NCI-H460 (cell line): ENCODE measurements at regions not wholly inside any gene's neighbourhood (a gene's known extent, or its start where the extent isn't known, plus 50 kb on each side); places are given as distances from the start of the nearest gene placed in this dataset.
"Not testable (repeated sequence)": the region's sequence is repeated elsewhere in the genome, so short reads cannot be mapped to it uniquely, and the experiment has no call there.

Source experiments
- DNase-seq: peaks from one replicate; pipeline ENCODE4 v3.0.0-alpha.2; 2016; ENCODE audit warnings: low read depth; ENCODE audit errors: extremely low read depth

DNA sequence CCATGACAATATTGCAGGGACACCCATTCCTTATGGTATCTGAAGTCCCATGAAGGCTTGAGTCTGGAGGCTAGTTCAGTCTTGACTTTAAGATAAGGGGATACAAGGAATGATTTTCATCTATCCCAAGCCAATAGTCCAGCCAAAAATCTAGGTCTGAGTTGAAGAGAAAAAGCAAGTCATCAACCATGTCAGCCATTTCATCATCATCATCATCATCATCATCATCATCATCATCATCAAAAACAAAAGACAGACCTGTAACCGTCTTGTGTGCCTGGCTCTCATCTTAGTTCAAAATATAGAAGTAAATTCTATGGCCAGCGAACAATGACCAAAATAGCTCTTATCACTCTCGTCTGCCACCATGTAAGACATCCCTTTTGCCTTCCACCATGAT is 59.5 kb upstream of the FAM90A26 start:
- DNase-seq, result not testable (repeated sequence)

DNA sequence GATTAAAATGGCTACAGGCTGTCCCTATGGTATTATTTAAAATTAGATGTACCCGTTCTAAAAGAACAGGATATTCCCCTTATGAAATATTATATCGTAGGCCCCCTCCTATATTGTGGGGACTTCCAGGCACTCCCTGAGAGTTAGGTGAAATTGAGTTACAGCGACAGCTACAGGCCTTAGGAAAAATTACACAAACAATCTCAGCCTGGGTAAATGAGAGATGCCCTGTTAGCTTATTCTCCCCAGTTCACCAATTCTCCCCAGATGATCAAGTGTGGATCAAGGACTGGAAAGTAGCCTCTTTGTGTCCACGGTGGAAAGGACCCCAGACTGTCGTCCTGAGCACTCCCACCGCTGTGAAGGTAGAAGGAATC is 67.1 kb upstream of the FAM90A26 start:
- DNase-seq, result not testable (repeated sequence)

DNA sequence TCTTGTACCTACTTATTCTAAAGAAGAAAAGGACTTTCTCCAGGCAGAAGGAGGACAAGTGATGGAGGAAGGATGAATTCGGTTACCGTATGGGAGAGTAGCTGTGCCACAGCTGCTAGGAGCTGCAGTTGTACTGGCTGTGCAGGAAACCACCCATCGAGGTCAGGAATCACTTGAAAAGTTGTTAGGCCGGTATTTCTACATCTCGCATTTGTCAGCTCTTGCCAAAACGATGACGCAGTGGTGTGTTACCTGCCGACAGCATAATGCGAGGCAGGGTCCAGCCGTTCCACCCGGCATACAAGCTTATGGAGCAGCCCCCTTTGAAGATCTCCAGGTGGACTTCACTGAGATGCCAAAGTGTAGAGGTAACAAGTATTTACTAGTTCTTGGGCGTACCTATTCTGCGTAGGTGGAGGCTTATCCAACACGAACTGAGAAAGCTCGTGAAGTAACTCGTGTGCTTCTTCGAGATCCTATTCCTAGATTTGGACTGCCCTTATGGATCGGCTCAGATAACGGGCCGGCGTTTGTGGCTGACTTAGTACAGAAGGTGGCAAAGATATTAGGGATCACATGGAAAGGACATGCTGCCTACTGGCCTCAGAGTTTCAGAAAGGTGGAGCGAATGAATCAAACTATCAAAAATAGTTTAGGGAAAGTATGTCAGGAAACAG is 67.6 kb upstream of the FAM90A26 start:
- DNase-seq, result not testable (repeated sequence)

DNA sequence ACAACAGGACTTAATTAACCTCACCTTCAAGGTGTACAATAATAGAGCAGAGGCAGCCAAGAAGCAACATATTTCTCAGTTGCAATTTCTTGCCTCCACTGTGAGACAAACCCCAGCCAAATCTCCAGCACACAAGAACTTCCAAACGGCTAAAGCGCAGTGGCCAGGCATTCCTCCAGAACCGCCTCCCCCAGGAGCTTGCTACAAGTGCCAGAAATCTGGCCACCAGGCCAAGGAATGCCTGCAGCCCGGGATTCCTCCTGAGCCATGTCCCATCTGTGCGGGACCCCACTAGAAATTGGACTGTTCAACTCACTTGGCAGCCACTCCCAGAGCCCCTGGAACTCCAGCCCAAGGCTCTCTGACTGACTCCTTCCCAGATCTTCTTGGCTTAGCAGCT is 73.9 kb upstream of the FAM90A26 start:
- not testable (repeated sequence) for DNase-seq

DNA sequence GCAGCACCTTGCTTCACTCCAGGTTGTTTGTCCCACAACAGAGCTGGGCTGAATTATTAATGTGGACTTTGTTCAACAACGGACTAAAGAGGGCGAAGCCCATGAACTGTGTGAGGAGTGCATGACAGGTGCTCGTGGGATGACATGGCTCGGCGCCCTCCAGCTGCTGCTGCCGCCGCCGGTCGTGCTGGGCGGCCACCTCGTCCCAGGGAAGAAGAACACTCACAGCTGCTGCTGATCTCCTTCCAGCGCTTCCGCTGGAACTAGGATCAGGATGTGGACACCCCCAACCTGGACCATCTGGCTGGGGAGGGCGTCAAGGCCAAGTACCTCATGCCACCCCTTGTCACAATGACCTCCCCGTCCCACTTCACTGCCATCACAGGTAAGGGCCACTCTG is 91.4 kb upstream of the FAM90A26 start:
- DNase-seq, result not testable (repeated sequence)

DNA sequence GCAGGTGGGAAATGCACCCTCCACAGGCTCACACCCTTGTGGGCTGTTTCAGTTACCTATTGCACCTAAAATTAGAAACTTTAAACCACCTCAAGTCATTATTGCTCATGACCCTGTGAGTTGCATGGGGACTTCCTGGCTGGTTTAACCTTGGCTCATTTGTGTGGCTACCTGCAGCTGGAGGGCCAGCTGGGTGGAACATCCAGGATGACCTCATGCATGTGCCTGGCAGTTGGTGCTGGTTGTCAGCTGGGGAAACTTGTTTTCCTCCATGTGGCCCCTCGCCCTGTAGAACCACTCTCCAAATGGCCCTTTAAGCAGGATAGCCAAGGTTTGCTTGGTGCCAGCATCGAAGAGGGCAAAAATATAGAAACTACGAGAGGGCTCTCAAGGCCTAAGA is 93.2 kb upstream of the FAM90A26 start:
- DNase-seq, result not testable (repeated sequence)

DNA sequence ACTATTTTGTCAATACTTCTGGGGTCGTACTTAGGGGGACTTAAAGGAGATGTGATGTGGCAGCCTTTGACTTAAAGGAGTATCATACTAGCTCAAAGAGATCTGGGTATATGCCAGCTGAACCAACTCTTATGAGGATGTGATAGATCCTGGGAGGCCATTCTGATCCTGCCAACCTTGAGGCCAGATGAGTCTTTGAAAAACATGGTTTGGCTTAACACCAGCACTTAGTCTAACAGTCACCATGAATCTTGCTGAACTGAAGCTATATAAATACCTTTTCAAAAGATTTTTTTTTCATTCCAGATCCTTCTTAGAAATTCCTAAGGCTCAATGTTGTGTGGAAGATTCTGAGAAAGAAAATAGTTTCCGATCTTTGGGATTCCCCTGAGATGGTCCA is 93.7 kb upstream of the FAM90A26 start:
- not testable (repeated sequence) for DNase-seq

DNA sequence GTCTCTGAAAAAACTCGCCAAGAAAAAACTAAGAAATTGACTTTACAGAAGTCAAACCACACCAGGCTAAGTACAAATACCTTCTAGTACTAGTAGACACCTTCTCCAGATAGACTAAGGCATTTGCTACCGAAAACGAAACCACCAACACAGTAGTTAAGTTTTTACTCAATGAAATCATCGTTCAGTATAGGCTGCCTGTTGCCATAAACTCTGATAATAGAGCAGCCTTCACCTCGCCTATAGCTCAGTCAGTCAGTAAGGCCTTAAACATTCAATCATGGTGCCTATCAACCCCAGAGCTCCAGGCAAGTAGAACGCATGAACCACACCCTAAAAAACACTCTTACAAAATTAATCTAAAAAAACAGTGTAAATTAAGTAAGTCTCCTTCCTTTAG is 96.8 kb upstream of the FAM90A26 start:
- DNase-seq, result not testable (repeated sequence)

DNA sequence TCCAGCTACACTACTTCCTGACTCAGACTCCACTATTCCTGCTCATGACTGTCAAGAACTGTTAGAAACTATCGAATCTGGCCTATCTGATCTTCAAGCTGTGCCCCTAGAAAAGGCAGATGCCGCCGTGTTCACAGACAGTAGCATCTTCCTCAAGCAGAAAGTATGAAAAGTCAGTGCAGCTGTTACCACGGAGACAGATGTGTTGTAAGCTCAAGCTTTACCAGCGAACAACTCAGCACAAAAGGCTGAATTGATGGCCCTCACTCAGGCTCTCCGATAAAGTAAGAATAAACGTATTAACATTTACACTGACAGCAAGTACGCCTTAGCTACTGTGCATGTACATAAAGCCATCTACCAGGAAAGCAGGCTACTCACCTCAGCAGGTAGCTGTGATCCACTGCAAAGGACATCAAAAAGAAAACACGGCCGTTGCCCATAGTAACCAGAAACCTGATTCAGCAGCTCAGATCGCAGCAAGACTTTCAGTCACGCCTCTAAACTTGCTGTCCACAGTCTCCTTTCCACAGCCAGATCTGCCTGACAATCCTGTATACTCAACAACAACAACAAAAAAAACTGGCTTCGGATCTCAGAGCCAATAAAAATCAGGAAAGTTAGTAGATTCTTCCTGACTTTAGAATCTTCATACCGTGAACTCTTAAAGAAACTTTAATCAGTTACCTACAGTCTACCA is 97.5 kb upstream of the FAM90A26 start:
- not testable (repeated sequence) for DNase-seq

DNA sequence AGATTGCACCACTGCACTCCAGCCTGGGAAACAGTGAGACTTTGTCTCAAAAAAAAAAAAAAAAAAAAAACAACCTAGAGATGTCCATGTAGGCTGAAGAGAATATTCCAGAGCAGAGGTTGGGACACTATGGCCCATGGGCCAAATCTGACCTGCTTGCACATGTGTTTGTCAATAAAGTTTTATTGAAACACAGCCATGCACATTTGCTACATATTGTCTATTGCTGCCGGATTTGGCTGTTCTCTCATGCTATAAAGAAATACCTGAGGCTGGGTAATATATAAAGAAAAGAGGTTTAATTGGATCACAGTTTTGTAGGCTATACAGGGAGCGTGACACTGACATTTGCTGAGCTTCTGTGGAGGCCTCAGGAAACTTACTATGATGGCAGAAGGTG is 102.3 kb upstream of the FAM90A26 start:
- not testable (repeated sequence) for DNase-seq

DNA sequence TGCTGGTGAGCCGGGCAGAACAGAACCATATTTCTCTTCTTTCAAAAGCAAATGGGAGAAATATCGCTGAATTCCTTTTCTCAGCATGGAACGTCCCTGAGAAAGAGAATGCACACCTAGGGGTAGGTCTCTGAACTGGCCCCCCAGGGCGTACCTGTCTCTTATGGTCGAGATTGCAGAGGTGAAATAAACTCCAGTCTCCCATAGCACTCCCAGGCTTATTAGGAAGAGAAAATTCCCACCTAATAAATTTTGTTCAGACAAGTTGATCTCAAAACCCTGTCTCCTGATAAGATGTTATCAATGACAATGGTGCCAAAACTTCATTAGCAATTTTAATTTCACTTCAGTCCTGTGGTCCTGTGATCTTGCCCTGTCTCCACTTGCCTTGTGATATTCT is 106.6 kb upstream of the FAM90A26 start:
- DNase-seq, result not testable (repeated sequence)

DNA sequence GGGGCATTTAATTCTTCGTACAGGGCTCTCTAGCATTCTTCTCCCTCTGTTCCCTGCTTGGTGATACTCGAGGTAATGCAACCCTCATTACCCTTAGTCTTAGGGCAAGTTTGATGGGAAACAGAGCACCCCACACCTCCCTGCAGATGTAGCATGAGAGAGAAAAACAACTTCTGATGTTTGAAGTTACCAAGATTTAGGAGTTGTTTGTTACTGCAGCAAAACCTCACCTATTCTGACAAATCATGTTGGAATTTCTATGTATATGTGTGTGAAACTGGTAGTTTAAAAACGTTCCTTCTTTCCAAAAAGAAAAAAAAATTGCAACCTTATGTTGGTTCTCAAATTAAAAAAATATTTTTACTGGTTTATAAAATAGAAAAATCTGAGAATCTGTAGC is 145.3 kb upstream of the FAM90A26 start:
- not testable (repeated sequence) for DNase-seq

DNA sequence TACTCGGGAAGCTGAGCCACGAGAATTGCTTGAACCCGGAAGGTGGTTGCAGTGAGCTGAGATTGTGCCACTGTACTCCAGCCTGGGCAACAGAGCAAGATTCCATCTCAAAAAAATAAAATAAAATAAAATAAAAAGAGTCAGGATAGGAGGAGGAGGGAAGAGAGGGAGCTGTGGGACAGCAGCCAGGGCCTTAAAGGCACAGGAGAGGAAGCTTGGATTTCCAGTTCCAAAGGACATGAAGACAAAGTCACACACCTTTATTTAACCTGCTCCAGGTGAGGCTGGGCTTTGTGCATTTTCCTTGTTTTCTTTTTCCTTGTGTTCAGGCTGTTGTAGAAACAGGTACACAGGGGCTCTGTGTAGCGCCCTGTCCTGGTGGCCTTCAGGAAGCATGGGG is 138.2 kb upstream of the HMX1 start:
- not testable (repeated sequence) for DNase-seq

DNA sequence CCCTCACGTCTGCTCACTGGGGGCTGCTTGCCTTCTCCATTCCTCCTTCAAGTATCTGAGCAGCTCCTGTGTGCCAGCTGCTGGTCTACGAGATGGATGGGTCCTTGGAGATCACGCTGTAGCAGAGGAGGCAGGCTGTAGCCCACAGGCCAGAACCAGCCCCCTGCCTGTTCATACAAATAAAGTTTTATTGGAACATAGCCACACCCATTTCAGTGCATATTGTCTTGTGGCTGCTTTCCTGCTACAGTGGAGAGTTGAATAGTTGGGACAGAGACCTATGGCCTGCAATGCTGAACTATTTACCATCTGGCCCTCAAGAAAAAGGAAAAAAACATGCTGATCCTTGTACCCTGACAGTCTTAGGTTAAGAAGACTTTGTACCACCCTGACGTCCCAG is 136.8 kb upstream of the HMX1 start:
- not testable (repeated sequence) for DNase-seq

DNA sequence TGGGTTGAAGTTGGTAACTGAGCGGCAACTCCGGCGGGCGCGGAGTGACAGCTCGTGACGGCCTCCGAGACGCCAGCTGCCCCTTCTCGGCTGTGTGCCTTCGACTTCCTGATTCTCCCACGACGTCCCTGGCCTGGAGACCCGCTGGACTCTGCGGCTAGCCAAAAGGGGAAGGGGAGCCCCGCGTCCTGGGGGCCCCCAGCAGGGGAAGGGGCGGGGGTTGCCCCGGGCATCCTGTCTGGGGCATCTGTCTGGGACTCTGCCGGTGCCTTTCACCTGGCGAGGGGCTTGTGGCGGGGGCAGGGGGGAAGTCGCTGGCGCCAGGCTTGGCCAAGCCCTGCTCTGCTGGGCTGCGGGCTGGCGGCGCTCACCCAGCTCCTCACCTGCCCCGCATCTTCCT is 129.5 kb upstream of the HMX1 start:
- not testable (repeated sequence) for DNase-seq

DNA sequence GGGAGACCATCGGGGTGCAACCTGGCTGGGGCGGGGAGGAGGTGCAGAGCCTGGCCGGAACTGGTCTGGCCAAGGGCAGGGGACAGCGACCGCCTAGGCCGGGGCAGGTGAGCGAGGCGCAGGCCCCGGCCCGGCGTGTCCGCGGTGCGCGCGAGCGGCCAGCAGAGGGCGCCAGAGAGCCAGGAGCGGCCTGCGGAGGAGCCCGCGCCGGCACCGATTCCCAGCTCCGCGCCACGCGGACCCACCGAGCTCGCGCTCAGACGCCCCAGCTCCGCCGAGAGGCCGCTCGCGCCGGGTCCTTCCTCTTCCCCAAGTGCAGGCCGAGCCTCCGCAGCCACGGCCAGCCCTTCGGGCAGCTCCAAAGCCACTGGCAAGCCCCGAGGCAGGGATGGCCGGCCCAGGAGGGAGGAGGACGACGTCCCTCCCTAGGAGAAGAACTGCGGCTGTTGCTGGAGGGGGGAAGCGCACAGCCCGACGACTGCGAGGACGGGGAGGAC is 128.9 kb upstream of the HMX1 start:
- peak; percentile 9 for DNase-seq

DNA sequence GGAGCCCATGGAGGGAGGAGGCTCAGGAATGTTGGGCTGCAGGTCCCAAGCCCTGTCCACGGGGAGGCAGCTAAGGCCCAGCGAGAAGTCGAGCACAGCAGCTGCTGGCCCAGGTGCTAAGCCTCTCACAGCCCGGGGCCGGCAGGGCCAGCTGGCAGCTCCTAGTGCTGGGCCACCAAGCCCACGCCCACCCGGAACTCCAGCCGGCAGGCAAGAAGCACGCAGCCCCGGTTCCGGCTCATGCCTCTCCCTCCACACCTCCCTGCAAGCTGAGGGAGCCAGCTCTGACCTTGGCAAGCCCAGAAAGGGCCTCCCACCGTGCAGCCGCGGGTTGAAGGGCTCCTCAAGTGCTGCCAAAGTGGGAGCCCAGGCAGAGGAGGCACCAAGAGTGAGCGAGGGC is 121.3 kb upstream of the HMX1 start:
- DNase-seq, result not testable (repeated sequence)

DNA sequence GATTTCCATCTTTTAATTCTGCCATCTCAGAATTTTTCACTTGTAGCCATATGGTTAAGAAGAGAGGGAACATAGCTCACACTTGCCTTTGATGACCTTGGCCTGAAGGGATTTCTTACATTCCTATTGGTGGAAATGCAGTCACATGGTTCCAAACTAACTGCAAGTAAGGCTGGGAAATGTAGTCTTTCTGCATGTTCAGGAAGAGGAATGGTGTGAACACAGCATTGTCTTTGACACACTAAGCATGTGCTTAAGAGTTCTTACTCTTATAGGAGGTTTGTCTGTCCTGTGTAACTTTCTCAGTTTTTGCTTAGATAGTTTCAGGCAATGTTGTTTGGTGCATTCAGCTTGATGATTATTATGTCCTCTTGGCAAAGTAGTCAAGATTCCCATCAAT is 119.8 kb upstream of the HMX1 start:
- DNase-seq, result not testable (repeated sequence)

DNA sequence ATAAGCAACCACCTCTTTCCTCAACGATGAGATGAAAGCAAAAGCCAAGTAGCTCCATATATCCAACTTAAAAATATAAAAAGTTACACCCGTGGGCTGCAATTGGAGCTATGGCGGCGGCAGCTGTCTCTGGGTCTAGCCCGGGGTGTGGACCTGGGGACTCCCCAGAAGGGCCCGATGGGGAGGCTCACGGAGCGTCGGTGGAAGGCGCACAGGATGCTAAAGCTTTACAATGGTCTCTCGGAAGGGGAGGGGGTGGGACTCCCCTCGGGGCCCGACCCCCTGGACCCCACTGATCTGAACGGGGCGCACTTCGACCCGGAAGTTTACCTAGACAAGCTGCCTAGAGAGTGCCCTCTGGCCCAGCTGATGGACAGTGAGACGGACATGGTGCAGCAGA is 118.7 kb upstream of the HMX1 start:
- DNase-seq, result not testable (repeated sequence)

DNA sequence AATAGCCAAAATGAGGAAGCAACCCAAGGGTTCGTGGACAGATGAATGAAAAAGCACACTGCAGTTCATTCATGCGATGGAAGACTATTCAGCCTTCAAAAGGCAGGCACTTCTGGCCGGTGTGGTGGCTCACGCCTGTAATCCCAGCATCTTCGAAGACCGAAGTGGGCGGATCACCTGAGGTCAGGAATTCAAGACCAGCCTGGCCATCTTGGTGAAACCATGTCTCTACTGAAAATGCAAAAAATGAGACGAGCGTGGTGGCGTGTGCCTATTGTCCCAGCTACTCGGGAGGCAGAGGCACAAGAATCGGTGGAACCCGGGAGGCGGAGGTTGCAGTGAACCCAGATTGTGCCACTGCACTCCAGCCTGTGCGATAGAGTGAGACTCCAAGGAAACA is 114.1 kb upstream of the HMX1 start:
- DNase-seq, result not testable (repeated sequence)

DNA sequence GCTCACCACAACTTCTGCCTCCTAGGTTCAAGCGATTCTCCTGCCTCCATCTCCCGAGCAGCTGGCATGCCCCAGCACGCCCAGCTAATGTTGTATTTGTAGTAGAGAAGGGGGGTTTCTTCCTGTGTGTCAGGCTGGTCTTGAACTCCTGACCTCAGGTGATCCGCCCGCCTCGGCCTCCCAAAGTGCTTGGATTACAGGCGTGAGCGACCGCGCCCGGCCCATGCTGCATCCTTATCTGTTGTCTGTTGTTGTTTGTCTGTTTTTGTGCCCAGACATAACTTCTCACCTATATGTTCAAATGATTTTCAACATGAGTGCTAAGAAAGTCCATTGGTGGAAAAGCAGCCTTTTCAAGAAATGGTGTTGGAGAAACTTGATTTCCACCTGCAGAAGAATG is 113.0 kb upstream of the HMX1 start:
- DNase-seq, result not testable (repeated sequence)

DNA sequence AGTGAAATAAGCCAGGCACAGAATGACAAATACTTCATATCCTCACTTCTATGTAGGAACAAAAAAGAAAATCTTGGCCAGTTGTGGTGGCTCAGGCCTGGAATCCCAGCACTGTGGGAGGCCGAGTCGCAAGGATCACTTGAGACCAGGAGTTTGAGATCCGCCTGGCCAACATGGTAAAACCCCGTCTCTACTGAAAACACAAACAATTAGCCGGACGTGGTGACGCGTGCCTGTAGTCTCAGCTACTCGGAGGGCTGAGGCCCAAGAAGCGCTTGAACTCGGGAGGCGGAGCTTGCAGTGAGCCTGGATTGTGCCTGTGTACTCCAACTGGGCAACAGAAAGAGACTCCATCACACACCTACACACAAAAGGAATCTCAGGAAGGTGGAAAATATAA is 112.3 kb upstream of the HMX1 start:
- not testable (repeated sequence) for DNase-seq
